HG03354 (cell line): ENCODE measurements at regions not wholly inside any gene's neighbourhood (a gene's known extent, or its start where the extent isn't known, plus 50 kb on each side); places are given as distances from the start of the nearest gene placed in this dataset.
"Not testable (repeated sequence)": the region's sequence is repeated elsewhere in the genome, so short reads cannot be mapped to it uniquely, and the experiment has no call there.

Experiments used
- ATAC-seq: cut with Tn5 transposase; IDR thresholded peaks from one replicate; pipeline ENCODE4 v1.9.1; 2021; ENCODE audit warnings: mild to moderate bottlenecking; ENCODE audit not compliant: unreplicated experiment, poor library complexity, severe bottlenecking

DNA sequence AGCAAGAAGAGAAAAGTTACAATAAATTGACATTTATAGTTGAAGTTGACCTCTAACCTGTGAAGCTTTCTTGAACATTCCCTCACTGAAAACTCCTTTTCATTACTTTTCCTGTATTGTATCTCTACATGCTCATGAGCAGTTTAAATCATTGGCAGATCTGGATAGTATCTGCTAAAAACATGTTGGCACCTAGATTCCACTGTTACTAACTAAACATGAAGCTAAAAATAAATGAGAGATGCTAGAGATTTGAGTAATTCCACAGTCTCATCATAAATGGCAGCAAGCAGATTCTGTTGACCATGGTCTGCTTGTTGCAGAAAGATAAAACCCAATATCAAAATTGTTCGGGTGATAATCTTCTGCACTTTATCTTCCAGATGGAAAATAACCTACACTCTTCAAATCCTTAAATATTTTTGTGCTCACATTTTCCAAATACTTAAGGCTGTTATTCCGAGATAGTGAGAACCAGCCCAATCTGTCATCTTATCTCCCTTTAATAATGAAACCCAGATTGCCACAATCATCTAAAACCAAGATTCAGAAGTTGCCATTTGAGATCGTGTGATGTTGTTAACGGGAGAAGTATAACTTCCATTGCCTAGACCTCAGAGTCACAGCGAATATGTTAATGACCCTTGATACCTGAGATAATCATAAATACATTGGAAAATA lies 171.0 kb upstream of the DAAM1 start:
- no peak for ATAC-seq

DNA sequence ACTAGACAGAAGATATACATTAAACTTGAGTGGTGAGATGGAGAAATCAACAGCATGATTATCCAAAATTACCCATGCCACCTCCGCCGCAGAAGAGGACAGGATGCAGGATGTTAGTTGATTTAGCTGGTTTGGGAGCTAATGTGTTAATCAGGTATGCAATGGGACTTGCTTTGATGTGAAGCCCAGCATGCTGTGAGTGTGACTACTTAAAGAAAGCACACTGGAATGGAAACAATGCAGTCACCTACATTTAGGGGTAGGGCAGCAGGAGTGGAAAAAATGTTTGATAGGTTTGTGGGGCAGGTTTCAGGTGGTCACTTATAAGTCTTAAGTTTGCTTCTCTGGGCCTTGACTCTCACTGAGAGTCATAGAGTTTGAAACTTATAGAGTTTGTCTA lies 170.0 kb upstream of the DAAM1 start:
- no peak for ATAC-seq

DNA sequence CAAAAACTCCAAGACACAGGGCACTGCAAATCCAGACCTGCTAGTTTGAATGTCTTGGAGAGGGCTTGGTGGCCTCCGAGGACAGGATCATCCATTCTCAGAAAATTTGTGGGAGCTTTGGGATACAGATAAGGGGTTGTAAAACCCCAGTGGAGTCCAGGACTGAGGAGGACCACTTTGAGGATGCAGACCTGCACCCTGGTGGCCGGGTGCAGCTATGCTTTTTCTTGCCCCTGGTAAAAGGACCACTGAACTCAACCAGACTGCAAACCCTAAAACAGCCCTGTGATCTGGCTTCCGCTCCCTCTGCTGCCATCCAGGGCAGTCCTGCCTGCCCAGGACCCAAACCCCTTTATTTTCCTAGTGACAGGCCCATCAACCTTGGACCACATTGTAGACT lies 169.5 kb upstream of the DAAM1 start:
- ATAC-seq: no peak

DNA sequence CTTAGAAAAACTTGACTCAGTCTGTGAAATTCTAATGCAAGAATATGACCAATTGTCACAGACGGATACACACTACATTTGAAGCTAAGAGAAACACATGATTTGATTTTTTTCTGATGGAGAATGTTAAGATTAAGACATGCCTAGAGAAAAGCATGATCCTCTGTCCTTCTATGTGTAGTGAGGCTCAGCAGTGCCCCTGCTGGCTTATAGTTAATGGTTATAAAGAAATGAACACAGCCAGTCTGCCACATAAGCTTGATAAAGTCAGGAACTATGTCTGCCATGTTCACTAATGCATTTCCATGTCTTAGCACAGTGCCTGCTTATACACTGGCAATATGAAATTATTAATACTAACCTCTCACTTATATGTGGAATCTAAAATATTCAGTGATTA lies 168.1 kb upstream of the DAAM1 start:
- ATAC-seq: no peak

DNA sequence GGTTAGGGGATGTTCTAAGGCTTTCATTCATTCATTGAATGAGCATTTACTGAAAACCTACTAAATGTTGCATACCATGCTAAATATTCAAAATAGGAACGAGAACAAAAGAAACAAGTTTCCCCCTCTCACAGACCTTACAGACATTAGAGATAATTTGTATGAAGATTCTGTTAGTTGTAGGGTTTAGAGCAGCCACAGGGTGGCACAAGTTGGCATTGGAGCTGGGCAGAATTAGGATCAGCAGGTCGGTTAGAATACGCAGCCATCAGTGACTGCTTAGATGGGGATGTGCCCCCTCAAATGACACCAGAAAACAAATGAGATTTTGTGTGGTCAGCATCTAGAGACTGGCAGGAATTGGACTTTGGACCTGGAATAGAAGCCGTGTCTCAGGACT lies 166.3 kb upstream of the DAAM1 start:
- ATAC-seq: no peak

DNA sequence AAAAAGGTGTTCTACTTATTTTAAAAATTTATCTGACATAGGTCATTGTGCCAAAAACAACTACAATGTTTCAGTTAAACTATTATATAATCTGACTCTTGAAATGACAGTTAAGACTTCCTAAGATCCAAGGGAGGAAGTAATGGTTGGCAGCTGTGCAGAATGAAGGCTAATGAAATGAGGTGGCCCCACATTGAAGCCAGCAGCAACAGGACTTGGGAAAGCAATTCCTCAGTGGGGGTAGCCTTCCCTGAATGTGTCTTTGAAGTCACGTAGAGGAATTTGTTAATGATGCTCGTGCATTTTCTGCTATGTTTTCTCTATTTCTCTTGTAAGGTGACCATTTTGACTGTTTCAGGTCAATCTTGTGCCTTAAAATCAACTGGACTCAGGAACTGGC lies 162.4 kb upstream of the DAAM1 start:
- no peak for ATAC-seq

DNA sequence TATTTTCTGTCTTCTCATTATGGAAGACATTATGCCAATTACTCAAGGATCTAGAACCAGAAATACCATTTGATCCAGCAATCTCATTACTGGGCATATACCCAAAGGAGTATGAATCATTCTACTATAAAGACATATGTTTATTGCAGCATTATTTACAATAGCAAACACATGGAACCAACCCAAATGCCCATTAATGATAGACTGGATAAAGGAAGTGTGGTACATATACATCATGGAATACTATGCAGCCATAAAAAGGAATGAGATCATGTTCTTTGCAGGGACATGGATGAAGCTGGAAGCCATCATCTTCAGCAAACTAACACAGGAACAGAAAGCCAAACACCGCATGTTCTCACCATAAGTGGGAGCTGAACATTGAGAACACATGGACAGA lies 161.8 kb upstream of the DAAM1 start:
- ATAC-seq: not testable (repeated sequence)

DNA sequence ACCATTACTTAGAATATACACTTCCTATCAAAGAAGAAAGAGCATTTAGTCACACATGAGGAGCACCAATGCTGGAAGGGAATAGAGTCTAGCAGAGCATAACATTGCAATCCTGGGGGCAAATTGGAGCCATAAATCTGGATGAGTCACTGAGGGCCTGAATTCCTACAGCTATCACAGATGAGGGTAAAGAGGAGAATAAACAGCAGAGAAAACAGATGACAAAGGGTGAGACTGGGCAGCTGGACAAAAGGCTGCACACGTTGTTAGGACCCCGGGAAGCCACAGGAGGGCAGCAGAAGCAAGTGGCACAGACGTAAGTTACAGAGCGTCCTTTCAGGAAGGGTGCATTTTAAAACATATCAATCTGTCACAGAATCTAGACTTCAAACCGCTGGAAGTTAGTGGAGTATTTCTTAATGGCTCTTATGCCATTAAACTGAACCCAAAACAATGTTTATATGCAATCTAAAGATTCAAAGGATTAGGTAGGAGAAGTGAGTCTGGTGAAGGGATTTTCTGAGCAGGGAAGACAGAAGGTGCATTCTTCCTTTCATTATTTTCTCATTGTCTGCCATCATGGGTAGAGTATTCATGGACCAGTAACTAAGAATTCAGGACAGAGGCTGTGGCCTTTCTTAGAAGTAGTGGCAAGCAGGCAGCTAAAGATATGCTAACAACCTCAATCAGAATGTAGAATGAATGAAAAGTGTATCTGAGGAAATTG lies 159.8 kb upstream of the DAAM1 start:
- ATAC-seq: peak; percentile 99

DNA sequence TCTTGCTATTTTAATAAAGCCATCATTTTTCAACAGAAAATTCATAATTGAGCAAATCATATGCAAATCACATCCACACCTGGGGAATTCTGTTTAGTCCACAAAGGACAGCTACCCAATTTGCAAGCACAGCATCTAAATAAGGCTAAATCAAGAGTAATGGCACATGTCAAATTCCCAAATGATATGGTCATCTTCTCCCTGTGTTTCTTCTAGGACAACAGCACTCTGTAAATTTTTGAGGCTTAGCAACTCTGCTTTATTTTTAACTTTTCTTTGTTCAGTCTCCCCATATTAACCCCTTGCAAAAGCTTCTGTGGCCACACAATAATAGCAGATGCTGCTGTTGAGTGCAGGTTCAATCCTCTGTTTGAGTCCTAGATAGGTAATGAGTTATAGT lies 155.6 kb upstream of the DAAM1 start:
- no peak for ATAC-seq

DNA sequence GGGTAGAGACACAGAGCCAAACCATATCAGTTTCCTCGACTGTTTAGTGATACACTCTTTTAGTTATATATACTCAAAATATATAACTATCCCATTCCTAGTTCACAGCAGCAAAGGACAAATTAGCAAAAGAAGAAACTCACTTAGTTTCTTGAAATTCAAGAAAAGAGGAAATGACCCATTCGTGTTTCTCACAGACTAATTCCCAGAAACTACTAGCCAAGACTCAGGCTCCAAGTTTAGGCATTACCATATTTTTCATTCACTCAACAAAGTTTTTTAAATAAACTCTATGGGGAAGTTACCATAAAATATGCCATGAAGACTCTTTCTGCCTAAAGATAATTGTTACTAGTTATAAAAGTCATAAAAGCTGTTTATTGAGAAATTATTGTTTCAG lies 152.3 kb upstream of the DAAM1 start:
- no peak for ATAC-seq

DNA sequence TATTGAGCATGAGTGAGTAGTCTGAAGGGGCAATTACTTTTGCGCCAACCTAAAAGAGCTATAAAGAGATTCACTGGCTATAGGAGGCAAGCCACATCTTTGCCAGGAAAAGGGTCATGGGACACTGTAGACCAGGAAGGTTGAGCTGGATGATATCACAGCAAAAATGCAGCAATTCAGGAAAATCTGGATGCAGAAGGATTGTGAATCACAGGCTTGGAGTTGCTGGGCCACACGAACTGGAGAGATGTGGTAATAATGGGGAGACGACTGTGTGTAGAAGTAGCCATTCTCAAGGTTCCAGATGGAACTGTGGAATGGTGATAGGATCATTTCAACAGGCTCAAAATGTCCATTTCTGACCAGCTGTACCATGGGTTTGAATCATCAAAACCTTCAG lies 151.4 kb upstream of the DAAM1 start:
- ATAC-seq: no peak

DNA sequence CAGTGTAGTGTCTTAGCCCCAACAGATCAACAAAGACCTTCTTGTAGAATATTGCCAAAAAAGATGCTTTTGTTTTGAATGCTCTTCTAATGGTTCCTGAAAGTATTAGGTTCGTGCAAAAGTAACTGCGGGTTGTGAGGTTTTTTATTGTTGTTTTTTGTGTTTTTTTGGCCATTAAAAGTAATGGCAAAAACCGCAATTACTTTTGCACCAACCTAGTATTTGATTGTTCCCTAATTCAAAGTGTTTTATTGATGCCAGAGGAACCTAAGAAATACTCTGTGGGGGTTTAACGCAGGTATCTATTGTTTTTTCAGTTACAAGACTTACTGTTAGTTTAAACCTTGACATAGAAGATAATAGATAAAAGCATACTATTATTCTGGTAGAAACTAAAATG lies 150.8 kb upstream of the DAAM1 start:
- ATAC-seq: no peak

DNA sequence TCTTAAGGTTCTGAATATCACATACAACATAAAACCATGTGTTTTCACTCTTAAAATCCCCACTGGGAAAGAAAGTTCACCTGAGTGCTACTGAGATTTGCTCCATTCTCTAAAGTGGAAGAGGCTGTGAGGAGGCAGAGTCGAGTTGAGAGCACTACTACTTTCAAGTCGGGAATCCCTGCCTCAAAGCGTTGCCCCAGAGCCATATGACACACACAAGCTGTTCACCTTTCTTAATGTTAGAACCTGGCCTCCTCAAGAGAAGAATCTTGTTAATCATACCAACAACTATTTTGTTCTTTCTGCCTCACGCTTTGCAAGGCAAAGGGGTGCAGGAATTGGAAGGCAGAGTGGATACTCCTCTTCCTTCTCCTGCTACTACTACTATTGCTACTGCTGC lies 149.7 kb upstream of the DAAM1 start:
- ATAC-seq: no peak

DNA sequence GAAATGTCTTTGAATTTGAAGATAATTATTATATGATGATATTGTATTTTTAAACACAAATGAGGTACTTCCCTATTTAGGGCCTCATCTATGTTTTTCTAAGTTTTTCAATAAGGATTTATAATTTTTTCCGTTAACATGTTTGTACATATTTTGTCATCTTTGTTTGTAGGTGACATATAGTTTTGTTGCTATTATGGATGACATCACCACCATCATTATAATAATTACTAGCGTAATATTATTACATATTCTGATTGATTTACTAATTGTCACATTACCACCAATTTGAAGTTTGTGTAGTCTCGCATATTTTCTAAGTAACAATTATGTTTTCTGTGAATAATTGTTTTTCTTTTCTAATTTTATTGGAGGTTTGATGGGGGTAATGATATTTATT lies 147.2 kb upstream of the DAAM1 start:
- no peak for ATAC-seq

DNA sequence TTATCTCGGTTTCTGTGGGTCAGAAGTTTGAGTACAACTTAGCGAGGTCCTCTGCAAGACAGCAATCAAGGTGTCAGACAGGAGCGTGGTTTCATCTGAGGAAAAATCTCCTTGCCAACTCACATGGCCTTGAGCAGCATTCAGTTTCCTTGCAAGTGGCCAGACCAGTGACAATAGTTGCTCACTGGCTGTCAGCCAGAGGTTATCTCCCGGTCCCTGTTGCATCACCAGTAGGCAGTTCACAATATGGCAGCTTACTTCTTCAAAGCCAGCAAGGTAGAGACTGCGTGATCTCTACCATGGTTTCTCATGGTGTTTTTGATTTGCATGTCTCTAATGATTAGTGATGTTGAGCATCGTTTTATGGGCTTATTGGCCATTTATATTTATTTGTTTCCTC lies 143.8 kb upstream of the DAAM1 start:
- ATAC-seq: no peak

DNA sequence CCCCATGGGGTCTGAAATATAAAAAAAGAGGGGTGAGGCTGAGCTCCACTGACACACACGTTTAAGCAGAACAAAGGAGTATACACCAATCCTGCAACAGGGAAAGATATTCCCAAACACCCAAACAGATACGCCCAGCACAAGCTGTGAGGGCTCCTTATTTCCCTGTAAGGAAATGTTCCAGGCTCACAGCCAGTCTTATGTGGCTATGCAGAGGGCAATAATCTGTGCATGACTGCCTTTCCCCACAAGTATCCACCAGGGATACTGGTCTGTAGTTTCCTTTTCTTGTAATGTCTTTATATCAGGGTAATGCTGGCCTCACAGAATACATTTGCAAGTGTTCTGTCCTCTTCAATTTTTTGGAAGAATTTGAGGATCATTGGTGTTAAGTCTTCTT lies 141.7 kb upstream of the DAAM1 start:
- no peak for ATAC-seq

DNA sequence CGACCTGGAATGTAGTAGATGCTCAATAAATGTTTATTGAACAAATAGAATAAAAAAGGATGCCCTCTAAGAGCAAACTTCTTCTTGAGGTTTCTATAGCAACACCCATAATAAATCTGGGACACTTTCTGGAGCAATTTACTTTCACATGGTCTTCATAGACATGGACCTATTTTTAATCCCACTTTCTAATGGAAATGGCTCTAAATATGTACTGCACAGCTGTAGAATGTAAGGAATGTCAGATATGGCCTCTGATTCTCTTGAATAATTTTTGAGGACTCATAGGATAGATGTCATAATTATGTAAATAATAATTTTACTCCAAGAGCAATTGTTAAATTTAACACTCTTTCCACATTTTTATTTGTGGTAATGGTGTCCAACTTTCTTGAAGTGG lies 133.5 kb upstream of the DAAM1 start:
- peak; percentile 12 for ATAC-seq

DNA sequence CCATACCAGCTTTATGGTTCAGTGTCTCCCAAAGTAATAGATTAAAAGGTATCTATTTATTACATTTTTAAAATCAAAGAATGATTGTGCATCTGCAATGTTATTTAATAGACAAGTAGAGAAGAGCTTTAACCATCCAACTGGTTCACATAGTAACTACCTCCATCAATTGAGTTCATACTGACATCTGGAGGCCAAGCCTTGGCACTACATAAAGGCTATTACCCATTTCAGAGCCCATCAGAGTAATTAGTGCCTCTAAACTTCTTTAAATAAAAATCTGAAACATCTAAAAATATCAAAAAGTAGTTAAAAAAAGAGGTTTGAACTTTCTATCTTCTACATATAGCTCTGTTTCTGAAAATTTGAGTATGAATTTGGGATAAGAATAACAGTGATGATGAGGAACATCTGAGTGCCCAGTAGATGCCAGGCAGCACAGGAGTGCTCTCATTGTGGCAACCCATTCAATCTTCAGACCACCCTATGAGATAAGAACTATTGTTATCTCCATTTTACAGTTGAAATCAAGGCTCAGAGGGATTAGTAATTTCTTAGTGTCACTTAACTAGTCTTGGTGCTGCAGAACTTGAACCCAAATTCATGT lies 132.9 kb upstream of the DAAM1 start:
- ATAC-seq: peak; percentile 66

DNA sequence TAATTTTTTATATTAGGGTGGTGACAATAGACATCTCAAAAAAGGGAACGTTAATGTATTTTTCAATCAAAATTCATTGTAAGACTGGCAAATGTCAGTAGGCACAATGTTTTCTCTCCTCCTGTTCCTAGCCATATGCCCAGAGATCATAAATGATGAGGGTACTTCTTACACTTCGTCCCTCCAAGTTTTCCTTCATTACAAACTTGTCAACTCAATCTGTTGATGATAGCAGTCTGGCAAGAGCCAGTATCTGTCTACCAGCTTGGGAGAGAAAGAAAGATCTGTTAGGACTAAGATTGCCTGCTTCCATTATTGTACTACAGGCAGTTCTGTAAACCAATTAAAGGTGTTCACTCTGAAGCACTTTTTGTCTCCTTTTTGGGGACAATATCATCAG lies 130.9 kb upstream of the DAAM1 start:
- ATAC-seq: no peak

DNA sequence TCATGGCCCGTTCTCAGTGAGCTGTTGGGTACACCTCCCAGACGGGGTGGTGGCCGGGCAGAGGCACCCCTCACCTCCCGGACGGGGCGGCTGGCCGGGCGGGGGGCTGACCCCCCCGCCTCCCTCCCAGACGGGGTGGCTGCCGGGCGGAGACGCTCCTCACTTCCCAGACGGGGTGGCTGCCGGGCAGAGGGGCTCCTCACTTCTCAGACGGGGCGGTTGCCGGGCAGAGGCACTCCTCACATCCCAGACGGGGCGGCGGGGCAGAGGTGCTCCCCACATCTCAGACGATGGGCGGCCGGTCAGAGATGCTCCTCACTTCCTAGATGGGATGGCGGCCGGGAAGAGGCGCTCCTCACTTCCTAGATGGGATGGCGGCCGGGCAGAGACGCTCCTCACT lies 129.7 kb upstream of the DAAM1 start:
- ATAC-seq: not testable (repeated sequence)

DNA sequence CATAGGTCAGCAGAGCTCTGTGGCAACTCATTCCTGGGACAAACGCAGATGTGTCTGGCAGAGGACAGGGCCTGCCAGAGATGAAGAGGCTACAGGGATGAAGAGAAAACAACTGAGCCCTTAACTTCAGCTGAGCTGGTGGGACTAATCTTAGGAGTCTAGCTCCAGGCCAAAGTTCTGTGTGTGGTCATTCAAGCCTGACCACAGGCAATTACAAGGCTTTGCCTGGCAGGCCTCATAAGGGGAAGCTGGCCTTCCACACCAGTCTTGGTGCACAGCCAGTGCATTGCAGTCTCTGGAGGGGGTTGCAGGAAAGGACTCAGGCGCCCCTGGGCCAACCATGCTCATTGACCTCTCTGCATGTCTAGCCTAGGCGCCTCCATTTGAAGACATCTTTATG lies 127.6 kb upstream of the DAAM1 start:
- no peak for ATAC-seq
